ENCODE measurements at regions not wholly inside any gene's neighbourhood (a gene's known extent, or its start where the extent isn't known, plus 50 kb on each side); places are given as distances from the start of the nearest gene placed in this dataset.

DNA sequence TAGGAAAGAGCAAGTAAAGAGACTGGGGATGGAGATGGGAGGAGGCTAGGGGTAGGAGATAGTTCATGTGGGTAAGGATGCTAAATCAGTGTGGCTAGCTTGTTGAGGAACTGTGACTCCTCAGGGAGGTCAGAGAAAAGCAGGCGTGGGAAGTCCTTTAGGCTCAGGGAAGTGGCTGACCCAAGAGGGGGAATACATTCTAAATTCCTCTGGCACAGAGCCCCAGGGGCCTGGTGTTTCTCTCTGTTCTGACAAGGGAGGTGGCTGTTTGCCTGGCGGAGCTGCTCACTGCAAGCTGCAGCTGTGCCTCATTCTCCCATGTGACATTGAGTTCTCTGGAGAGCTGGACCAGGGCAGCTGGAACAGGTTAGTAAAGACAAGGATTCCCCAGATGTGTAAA is 152.2 kb upstream of the SLC38A2 start:
- TF ChIP-seq ARID4B (CRISPR knock-in tag; IDR thresholded peaks at IDR 0.05; ENCODE audit: borderline replicate concordance) (no peak), CBFB (CRISPR knock-in tag; IDR thresholded peaks at IDR 0.05; ENCODE audit: low read depth) (no peak), ZNF671 (CRISPR knock-in tag; IDR thresholded peaks at IDR 0.05) (no peak), CDX4 (CRISPR knock-in tag; IDR thresholded peaks at IDR 0.05; ENCODE audit: borderline replicate concordance) (no peak), RORB (CRISPR knock-in tag; IDR thresholded peaks at IDR 0.05) (no peak), TP53 (CRISPR knock-in tag; IDR thresholded peaks at IDR 0.05) (no peak), ZNF425 (CRISPR knock-in tag; conservative IDR thresholded peaks at IDR 0.05) (no peak), KAT7 (CRISPR knock-in tag; IDR thresholded peaks at IDR 0.05; ENCODE audit: borderline replicate concordance) (no peak), ZNF232 (CRISPR knock-in tag; IDR thresholded peaks at IDR 0.05) (no peak)
- TF ChIP-seq, protein P1, sequence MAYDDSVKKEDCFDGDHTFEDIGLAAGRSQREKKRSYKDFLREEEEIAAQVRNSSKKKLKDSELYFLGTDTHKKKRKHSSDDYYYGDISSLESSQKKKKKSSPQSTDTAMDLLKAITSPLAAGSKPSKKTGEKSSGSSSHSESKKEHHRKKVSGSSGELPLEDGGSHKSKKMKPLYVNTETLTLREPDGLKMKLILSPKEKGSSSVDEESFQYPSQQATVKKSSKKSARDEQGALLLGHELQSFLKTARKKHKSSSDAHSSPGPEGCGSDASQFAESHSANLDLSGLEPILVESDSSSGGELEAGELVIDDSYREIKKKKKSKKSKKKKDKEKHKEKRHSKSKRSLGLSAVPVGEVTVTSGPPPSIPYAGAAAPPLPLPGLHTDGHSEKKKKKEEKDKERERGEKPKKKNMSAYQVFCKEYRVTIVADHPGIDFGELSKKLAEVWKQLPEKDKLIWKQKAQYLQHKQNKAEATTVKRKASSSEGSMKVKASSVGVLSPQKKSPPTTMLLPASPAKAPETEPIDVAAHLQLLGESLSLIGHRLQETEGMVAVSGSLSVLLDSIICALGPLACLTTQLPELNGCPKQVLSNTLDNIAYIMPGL (CRISPR knock-in tag; IDR thresholded peaks at IDR 0.05): no peak
- no peaks in the 10 kb centered on the region for H3K27me3 Mint-ChIP-seq (ENCODE audit: low read depth)
- POLR2A ChIA-PET: no interaction called here
- ATAC-seq (no peak), DNase-seq (ENCODE audit: low spot score) (no peak)
- no peak overlapping the region for H3K27ac Mint-ChIP-seq
- peaks cover 21% of the 10 kb centered on the region for H3K9me3 Mint-ChIP-seq
- CTCF ChIA-PET: interaction anchor here (1.3 kb wide), 1 partner anchor 100 kb away, joined by 3 read pairs; no protein-coding TSS in a partner anchor
- H3K4me3 Mint-ChIP-seq: no peak overlapping the region
- peaks cover 19% of the 10 kb centered on the region for H3K36me3 Mint-ChIP-seq
- peaks cover 4% of the 10 kb centered on the region; the same call in 1 of the 2 replicates for H3K4me1 Mint-ChIP-seq

DNA sequence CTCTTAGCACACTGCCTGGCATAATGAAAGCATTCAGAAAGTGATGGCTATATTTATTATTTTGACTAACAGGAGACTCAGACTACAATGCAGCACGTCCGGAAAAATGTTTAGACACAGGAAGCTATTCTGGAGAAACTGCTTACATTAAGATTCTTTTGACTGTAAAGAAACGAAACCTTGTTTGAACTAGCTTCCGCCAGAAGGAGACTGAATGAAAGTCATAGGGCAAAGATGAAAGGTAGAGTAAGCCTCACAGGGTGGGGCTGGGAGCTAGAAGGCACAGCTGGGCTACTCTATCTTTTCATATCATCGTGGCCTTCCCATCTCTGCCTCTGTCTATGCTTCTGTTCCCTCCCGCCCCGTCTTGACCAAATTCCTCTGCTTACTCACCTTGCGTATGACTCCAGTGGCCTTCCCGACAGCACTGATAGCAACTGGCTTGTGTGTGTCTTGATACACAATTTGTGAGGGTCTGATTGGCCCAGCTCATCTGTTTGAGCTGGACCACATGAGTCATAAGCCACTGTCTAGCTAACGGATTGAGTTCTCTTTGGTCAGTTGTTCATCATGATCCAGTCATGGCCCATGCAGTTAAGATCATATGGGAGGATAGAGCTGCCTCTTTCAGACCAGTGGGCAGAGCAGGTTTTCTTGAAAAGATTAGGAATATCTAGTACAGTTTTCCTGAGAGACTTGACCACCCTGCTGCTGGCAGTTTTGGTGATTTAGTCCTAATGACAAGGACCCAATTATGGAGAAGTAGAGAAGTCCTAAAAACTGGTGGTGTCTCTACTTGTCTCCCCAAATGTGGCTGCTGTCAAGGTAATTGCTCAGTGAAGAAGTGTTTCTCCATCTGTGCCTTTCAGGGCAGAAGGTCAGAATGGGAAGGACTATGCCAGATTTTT is 151.5 kb upstream of the SLC38A2 start:
- no peak for DNase-seq (ENCODE audit: low spot score)
- no peak for ATAC-seq
- H3K4me1 Mint-ChIP-seq: peaks cover 10% of the 10 kb centered on the region
- ChIA-PET CTCF (interaction anchor here (1.3 kb wide), 1 partner anchor 100 kb away, joined by 3 read pairs; no protein-coding TSS in a partner anchor), POLR2A (no interaction called here)
- peaks cover 18% of the 10 kb centered on the region for H3K9me3 Mint-ChIP-seq
- 0 out of 2 replicates have a peak overlapping the region, but pooled peaks have one; percentile 60 for H3K27ac Mint-ChIP-seq
- H3K4me3 Mint-ChIP-seq: no peak overlapping the region
- no peaks in the 10 kb centered on the region for H3K27me3 Mint-ChIP-seq (ENCODE audit: low read depth)
- peaks cover 17% of the 10 kb centered on the region for H3K36me3 Mint-ChIP-seq
- TF ChIP-seq ZNF425 (CRISPR knock-in tag; conservative IDR thresholded peaks at IDR 0.05) (no peak), STAT6 (CRISPR knock-in tag; conservative IDR thresholded peaks at IDR 0.05; ENCODE audit: low read depth) (no peak)
- TF ChIP-seq, protein P2, sequence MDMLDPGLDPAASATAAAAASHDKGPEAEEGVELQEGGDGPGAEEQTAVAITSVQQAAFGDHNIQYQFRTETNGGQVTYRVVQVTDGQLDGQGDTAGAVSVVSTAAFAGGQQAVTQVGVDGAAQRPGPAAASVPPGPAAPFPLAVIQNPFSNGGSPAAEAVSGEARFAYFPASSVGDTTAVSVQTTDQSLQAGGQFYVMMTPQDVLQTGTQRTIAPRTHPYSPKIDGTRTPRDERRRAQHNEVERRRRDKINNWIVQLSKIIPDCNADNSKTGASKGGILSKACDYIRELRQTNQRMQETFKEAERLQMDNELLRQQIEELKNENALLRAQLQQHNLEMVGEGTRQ (CRISPR knock-in tag; IDR thresholded peaks at IDR 0.05): no peak

All from WTC11 (cell line).